Ishikawa (cell line): ENCODE measurements at regions not wholly inside any gene's neighbourhood (a gene's known extent, or its start where the extent isn't known, plus 50 kb on each side); places are given as distances from the start of the nearest gene placed in this dataset.

ENCODE experiments used
- EP300 ChIP-seq: IDR thresholded peaks from 2 replicates; pipeline ENCODE4 v1.6.1; 2012; ENCODE audit warnings: borderline replicate concordance
- FOXM1 ChIP-seq: IDR thresholded peaks from 2 replicates; pipeline ENCODE4 v1.6.1; 2012; ENCODE audit warnings: low read depth, borderline replicate concordance
- REST ChIP-seq: IDR thresholded peaks from 2 replicates; pipeline ENCODE4 v1.6.1; 2012; ENCODE audit warnings: low read depth, mild to moderate bottlenecking
- TAF1 ChIP-seq: IDR thresholded peaks from 2 replicates; pipeline ENCODE4 v1.6.1; 2012; ENCODE audit warnings: low read depth, mild to moderate bottlenecking
- TCF12 ChIP-seq: IDR thresholded peaks from 2 replicates; pipeline ENCODE4 v1.6.1; 2012; ENCODE audit warnings: low read depth
- YY1 ChIP-seq: IDR thresholded peaks from 2 replicates; pipeline ENCODE4 v1.6.1; 2012; ENCODE audit warnings: low read depth
- TF ChIP-seq, protein P1 (sequence below): IDR thresholded peaks from 2 replicates; pipeline ENCODE4 v1.6.1; 2012
- TF ChIP-seq, protein P2 (sequence below): IDR thresholded peaks from 2 replicates; pipeline ENCODE4 v1.6.1; 2012

GRCh38 chr18:22271030-22271429 lies 101.6 kb downstream of the GATA6 start:
- TF ChIP-seq YY1 = no peak
- TF ChIP-seq, protein P1, sequence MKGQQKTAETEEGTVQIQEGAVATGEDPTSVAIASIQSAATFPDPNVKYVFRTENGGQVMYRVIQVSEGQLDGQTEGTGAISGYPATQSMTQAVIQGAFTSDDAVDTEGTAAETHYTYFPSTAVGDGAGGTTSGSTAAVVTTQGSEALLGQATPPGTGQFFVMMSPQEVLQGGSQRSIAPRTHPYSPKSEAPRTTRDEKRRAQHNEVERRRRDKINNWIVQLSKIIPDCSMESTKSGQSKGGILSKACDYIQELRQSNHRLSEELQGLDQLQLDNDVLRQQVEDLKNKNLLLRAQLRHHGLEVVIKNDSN = no peak
- TF ChIP-seq, protein P2, sequence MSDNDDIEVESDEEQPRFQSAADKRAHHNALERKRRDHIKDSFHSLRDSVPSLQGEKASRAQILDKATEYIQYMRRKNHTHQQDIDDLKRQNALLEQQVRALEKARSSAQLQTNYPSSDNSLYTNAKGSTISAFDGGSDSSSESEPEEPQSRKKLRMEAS = no peak
- TF ChIP-seq TAF1 = no peak
- no peak for TF ChIP-seq EP300
- TF ChIP-seq REST = no peak
- no peak for TF ChIP-seq TCF12
- no peak for TF ChIP-seq FOXM1
